Activated CD4-positive, alpha-beta T cell treated with anti-CD3 and anti-CD28 coated beads, Interleukin-10, Interleukin-2, amounts not matched to agents 100 ng/mL and 50 ng/mL, durations not matched to agents 16 hours and 8 hours (primary cell): ENCODE measurements at regions not wholly inside any gene's neighbourhood (a gene's known extent, or its start where the extent isn't known, plus 50 kb on each side); places are given as distances from the start of the nearest gene placed in this dataset.
"Not testable (repeated sequence)": the region's sequence is repeated elsewhere in the genome, so short reads cannot be mapped to it uniquely, and the experiment has no call there.

Source experiments
- DNase-seq: peaks from one replicate; pipeline ENCODE4 v3.0.0-alpha.2; 2020

DNA sequence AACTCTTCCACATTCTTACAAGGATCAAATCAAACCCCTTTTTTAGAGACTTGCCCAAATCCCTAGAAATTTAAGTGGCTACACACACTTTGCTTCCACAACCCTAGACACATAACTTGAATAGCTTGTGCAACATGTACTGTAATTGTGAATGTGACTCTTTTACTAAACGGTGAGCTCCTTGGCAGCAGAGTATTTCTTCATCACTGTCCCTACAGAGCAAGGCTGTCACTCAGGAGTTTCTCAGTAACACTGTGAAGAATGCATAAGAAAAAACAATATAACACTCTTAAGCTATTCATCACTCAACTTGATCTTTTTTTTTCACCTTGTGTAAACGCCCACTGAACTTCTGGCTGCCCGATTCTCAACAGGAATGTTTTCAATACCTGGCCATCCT lies 53.8 kb upstream of the ADAMTS18 start:
- DNase-seq: no peak

GRCh38 chr16:77491091-77491490 lies 56.3 kb upstream of the ADAMTS18 start:
- DNase-seq: no peak

DNA sequence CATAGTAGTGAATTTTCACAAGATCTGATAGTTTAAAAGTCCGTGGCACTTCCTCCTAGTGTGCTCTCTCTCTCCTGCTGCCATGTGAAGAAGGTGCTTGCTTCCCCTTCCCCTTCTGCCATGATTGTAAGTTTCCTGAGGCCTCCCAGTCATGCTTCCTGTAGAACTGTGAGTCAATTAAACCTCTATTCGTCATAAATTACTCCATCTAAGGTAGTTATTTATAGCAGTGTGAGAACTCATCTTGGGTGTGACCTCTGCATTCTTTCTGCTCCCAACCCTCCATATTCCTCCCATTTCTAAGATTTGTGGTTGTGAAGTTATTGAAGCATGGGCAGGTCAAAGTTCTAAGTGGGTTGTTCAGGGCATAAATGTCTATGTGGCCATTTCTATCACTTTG lies 62.1 kb upstream of the ADAMTS18 start:
- DNase-seq: no peak

GRCh38 chr16:77499373-77500285 lies 64.8 kb upstream of the ADAMTS18 start:
- DNase-seq: no peak

GRCh38 chr16:77500286-77500598 lies 65.4 kb upstream of the ADAMTS18 start:
- DNase-seq: no peak

GRCh38 chr16:77500934-77501664 lies 66.3 kb upstream of the ADAMTS18 start:
- no peak for DNase-seq

- no peak for DNase-seq
Observed at GRCh38 chr16:77502448-77502847, 67.6 kb upstream of the ADAMTS18 start.

DNA sequence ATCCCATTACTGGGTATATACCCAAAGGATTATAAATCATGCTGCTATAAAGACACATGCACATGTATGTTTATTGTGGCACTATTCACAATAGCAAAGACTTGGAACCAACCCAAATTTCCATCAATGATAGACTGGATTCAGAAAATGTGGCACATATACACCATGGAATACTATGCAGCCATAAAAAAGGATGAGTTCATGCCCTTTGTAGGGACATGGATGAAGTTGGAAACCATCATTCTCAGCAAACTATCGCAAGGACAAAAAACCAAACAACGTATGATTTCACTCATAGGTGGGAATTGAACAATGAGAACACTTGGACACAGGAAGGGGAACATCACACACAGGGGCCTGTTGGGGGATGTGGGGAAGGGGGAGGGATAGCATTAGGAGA lies 71.7 kb upstream of the ADAMTS18 start:
- not testable (repeated sequence) for DNase-seq

GRCh38 chr16:77509051-77509450 lies 74.2 kb upstream of the ADAMTS18 start:
- no peak for DNase-seq

DNA sequence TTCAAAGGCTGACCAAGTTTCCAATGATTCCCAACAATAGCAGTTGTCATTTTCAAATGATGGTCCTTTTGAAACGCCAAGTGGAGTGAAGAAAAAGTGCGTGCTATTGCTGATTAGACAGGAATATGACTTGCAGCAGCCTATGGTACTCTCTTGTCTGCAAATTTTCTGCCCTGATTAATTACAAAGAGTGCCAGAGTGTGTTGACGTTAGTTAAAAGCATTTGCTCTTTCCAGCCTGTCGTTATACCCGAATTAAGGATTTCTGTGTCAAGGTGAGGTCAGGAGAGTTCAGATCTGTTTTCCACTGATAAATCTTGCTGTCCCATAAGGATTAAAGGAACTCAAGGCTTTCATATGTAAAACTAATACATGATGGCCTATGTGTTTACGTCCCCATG lies 75.0 kb upstream of the ADAMTS18 start:
- DNase-seq: no peak

DNA sequence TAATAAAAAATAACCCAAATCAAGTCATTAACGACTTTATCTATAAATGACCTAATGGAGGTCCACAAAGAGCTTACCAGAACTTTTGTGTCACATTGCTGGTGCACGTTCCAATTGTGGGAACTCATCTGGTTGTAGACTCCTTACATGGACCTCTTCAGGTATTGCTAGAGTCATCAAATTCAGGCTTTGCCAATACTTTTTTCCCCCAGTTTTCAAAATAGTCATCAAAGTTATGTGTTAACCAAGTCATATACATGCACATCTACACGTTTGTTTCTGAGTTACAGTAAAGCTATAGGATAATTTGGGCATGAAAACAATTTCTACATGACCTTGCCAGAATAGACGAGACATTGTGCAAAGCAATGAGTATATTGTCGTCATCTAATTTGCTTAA lies 76.2 kb upstream of the ADAMTS18 start:
- no peak for DNase-seq

GRCh38 chr16:77514500-77515220 lies 79.8 kb upstream of the ADAMTS18 start:
- DNase-seq: no peak

GRCh38 chr16:77525226-77525625 lies 90.4 kb upstream of the ADAMTS18 start:
- not testable (repeated sequence) for DNase-seq

DNA sequence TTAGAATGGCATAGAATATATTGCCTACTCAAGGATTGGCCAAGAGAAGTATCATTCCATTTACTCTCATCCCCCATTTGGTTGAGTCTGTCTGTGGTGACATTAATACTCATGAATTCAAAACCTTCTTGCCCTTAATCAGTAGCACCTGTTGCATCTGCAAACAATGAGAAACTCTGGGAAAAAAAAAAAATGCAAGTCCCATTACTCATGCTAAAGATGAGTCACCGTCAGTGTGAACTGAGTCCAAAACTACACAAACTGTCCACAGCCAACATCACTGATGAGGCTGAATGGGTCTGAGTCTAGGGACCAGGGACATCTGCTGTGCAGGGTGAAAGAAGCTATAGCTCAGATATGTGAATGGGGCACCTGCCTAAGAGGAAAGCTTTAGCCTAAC lies 96.9 kb upstream of the ADAMTS18 start:
- DNase-seq: no peak

DNA sequence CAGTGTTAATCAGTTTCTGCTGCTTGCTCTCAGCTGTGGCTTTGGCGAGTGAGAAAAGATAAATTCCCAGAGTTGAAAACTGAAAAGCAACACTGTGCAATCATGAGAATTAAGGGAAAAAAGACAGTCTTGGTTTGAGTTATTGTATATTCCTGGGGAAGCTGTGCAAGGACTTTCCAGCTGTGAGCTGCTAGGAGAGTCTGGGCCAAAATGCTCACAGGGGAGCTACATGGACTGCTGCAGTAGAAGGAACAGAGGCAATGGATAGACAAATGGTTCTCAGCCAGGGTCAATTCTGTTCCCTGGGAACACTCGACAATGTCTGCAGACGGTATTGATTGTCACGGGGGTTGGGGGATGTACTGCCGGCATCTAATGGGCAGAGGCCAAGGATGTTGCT lies 102.0 kb upstream of the ADAMTS18 start:
- no peak for DNase-seq

DNA sequence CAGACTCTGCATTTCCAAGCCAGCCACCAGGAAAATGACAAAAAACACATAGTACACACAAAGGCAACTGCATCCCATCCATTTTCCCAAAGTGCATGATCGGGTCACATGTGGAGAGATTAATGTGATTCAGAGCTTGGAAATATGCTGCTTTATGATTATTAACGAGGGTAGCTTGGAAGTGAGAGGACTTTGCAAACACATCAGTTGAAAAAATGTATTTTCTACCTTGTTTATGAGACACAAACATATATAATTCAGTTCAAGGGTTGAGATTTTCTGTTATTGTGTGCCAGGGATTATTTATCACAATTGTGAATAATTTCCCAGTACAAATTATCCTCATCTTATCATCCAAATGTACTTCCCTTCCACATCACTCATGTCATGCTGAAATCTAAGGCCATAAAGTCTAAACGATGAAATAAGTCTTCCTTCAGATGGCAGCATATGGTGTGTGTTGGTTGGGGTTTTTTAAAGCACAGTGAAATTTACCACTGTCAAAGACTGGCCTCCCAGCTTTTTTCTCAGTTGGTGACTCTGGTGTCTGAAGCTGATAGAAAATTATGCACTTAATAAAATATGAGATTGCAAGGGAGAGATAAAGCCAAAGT lies 104.7 kb upstream of the ADAMTS18 start:
- DNase-seq: no peak

GRCh38 chr16:77540646-77541045 lies 105.8 kb upstream of the ADAMTS18 start:
- DNase-seq: peak; percentile 3

GRCh38 chr16:77541165-77541564 lies 106.3 kb upstream of the ADAMTS18 start:
- DNase-seq: no peak

GRCh38 chr16:77548151-77548550 lies 113.3 kb upstream of the ADAMTS18 start:
- DNase-seq: no peak

DNA sequence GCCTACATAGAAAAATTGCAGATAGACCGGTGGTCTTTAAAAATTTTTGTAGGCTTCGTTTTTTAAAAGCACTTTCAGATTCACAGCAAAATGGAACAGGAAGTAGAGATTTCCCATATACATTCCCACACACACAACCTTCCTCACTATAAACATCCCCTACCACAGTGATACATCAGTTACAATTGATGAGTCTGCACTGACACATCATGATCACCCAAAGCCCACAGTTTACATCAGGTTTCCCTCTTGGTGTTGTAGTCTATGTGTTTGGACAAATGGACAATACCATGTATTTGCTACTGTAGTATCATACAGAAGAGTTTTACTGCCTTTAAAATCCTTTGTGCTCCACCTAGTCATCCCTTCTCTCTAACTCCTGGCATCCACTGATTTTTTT lies 113.9 kb upstream of the ADAMTS18 start:
- DNase-seq: no peak

DNA sequence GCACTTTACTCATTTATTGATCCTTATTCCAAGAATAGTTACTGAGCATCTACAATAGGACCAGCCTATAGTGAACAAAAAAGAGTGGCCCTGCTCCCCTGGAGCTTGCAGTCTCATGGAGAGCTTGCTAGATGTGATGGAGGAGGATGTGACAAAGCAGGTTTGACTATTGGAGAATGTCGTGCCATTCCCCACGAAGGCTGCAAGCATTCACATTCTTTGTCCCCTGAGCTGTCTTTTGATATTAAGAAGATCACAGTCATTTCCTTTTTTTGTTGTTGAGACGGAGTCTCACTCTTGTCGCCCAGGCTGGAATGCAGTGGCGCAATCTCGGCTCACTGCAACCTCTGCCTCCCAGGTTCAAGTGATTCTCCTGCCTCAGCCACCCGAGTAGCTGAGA lies 115.0 kb upstream of the ADAMTS18 start:
- no peak for DNase-seq

GRCh38 chr16:77551357-77551756 lies 116.5 kb upstream of the ADAMTS18 start:
- DNase-seq: no peak

- DNase-seq: no peak
Observed at GRCh38 chr16:77553130-77553529, 118.3 kb upstream of the ADAMTS18 start.
